ACHN (cell line): ENCODE measurements at regions not wholly inside any gene's neighbourhood (a gene's known extent, or its start where the extent isn't known, plus 50 kb on each side); places are given as distances from the start of the nearest gene placed in this dataset.

ENCODE experiments used
- DNase-seq: peaks from one replicate; pipeline ENCODE4 v3.0.0-alpha.2; 2015
- in situ Hi-C: cut with HindIII; loops from 2 replicates; pipeline ENCODE4 v1.10.0; 2017; ENCODE audit warnings: low sequenced_read_pairs, low pct_ligation_motif_present, low pct_unique_long_range_greater_than_20kb

- in situ Hi-C loops: no loop called here
- no peak for DNase-seq
Observed at GRCh38 chr5:30994902-30995301, 198.6 kb upstream of the CDH6 start.

DNA sequence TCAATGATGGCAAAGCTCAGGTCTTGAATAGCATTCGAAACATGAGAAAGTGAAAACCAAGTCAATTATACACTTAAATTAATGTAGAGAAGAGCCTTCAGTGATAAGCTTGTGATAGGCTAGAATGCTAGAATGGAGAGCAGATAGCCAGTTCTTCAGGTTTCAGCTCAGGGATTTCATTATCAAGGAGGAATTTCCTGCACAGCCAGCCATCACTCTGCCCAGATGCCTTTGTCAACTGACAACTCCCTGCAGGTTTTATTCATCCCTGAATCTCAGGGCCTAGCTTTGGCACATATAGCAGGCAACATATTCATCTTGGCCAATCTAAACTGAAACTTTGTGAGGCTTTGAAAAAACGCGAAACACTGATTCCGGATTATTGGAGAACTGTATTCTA, 199.3 kb upstream of the CDH6 start:
- in situ Hi-C loops: no loop called here
- DNase-seq: no peak

DNA sequence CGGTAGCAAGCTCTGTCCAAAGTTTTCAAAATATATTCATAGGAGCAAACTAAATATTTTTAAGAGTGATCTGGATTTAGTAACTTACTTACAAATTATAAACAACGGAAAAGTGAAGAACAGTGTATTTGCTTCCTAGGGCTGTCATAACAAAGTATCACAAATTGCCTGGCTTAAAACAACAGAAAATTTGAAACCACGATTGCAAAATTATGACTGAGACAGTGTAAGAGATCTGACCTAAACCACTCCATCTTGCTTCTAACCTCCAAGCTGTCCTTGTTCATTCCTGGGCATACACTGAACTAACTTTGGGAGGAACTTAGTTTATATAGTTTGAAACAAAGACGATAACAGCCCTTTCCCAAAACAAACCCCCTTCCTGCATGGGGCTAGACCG, 202.0 kb upstream of the CDH6 start:
- no peak for DNase-seq
- in situ Hi-C loops: no loop called here

GRCh38 chr5:30981576-30981975, 211.9 kb upstream of the CDH6 start:
- in situ Hi-C loops: no loop called here
- no peak for DNase-seq

DNA sequence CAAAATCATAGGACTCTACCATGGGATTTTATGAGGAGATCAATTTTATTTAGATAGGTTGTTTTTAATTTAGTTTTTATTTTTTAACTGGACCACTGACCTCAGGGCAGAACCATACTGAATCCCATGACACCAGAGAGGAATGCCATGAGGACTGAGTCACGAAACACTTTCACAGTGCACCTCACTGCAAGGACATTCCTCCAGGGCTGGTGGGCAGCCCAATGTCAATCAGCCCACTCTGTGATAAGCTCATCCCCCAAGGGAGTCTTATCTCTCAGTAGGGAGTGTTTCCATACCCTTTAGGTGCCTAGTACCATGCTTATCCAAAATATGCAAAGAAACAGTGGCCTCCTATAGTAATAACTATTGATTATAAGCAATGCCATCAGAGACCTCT, 224.5 kb upstream of the CDH6 start:
- DNase-seq: no peak
- in situ Hi-C loops: no loop called here

- no peak for DNase-seq
- in situ Hi-C loops: no loop called here
Observed at GRCh38 chr5:30960036-30960435, 233.4 kb upstream of the CDH6 start.

DNA sequence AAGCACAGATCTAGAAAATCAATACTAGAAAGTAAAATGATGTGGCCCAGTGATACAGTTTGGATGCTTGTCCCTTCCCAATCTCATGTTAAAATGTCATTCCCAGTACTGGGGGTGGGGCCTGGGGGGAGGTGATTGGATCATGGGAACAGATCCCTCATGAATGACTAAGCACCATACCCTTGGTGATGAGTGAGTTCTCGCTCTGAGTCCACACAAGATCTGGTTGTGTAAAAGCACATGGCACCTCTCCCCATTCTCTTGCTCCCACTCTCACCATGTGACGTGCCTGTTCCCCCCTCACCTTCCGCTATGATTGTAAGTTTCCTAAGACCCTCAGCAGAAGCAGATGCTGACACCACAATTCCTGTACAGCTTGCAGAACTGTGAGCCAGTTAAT, 234.2 kb upstream of the CDH6 start:
- in situ Hi-C loops: no loop called here
- DNase-seq: no peak

DNA sequence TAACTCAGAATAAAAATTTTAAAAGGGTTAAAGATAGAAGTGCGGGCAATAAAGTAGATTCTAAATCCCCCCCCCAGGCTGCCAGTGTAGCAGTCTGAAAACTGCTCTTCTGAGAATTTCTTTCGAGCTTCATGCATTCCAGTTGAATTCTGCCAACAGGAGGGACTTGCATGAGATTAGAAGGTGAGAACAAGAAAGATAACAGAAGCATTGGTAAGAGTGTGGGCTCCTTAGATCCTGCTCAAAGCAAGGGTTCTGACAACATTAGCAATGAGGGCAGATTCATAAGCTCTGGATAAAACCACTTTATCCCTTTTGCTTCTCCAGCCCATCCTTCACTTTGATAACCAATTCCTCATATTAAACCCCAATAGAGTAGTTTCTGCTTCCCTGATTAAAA, 235.9 kb upstream of the CDH6 start:
- in situ Hi-C loops: no loop called here

GRCh38 chr5:30956251-30956650, 237.2 kb upstream of the CDH6 start:
- in situ Hi-C loops: no loop called here
- DNase-seq: no peak

More for the DNA sequence above, 235.9 kb upstream of the CDH6 start:
- DNase-seq: no peak

DNA sequence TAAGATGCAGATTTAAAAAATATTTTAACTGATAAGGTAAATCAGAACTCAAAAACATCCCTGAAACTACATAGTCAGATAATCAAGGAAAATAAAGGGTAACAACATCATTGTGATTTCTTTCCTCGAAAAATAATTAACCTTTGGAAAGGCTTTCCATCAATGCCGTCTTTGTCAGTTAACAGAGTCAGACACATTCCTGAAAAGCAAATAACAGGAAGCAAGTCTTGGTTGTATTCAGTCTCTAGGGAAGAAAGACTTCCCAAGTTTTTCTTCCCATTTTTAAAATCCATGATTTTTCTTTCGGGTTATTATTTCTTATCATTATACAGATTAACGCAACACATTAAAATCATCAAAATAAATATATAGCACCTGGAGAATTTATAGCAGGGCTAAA, 256.4 kb upstream of the CDH6 start:
- in situ Hi-C loops: no loop called here
- DNase-seq: no peak

DNA sequence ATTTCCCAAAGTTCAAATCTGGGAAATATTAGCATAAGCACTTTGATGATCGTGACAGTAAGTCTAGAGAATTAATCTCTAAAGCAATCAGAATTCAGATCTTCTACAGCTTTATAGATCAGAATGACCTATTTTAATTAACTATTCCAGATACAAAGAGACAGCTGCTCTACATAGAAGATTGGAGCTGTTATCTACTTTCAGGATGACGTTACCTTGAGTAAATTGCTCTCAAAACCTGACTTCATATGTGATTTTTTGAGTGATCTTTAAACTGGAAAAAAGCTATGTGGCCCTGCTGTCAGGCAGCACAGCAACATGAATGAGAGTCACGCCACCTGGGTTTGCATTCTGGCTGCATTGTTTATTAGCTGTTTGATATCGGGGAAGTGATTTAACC, 259.9 kb upstream of the CDH6 start:
- no peak for DNase-seq
- in situ Hi-C loops: no loop called here

DNA sequence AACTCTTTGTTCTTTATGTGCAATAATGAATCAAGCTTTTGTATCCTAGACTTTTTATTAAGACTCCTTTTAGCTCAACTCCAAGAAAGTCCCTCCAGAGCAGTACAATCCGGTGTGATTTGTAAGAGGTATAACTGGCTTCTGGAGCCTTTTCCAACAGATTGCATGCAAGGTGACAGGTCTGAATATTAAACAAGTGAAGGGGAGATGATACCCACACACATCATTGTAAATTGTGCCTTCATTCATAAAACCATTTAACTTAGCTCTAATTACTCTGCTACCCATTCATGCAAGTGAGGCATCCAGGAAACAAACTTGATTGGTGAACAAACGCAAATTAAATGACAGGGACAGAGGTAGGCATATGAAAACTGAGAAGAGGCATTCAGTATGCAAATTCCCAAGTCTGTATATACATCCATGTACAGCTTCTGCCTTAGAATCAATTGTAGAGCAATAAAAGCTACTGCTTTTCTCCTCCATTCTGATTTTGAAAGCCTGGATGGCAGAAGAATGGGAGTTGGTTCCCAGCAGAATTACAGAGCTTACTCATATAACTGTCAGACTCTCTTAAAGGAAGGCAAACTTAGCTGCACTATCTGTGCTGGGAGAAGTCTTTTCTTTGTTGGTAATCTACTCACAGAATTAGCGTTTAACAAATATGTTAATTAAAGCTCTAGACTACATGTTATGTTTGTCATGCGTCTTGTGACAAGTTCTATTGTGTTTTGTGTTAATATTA, 261.0 kb upstream of the CDH6 start:
- no peak for DNase-seq
- in situ Hi-C loops: no loop called here

- in situ Hi-C loops: no loop called here
- DNase-seq: no peak
Observed at GRCh38 chr5:30930736-30931135, 262.8 kb upstream of the CDH6 start.

DNA sequence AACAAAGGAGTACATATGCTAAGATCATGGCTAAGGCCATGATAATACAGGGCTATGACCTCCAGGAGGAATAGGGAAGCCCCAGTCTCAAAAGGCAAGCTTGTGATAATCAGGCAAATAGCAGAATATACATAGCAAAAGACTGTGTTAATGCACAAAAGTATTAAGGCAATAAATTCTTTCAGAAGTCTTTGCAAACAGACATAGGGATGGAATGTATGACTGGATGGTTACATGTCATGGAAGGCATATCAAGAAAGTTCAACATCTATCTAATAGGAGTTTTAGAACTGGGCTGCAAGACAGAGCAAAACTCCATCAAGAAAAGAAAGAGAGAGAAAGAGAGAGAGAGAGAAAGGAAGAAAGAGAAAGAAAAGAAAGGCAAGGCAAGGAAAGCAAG, 264.5 kb upstream of the CDH6 start:
- in situ Hi-C loops: no loop called here
- no peak for DNase-seq

- in situ Hi-C loops: no loop called here
- DNase-seq: no peak
Observed at GRCh38 chr5:30926218-30926617, 267.3 kb upstream of the CDH6 start.

DNA sequence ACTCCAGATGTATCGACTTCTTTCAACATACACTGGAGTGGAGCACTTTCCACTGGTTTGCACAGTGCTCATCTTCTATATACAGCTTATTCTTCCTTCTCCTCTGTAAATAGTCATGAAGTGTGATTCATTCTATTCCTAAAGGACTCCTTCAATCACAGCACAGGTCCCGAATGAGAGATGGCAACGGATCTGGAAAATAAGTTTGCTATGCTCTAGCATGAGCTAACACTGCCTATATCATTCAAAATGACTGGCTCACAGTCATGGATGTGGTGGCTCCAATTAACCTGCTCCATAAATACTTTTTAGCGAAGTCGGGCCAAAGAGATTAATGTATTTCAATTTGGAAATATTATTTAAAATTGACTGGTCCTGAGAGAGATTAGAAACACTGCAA, 272.1 kb upstream of the CDH6 start:
- in situ Hi-C loops: no loop called here
- DNase-seq: no peak

- DNase-seq: peak; percentile 23
- in situ Hi-C loops: no loop called here
Observed at GRCh38 chr5:30918171-30918570, 275.3 kb upstream of the CDH6 start.

- DNase-seq: no peak
- in situ Hi-C loops: no loop called here
Observed at GRCh38 chr5:30908356-30908755, 285.1 kb upstream of the CDH6 start.

DNA sequence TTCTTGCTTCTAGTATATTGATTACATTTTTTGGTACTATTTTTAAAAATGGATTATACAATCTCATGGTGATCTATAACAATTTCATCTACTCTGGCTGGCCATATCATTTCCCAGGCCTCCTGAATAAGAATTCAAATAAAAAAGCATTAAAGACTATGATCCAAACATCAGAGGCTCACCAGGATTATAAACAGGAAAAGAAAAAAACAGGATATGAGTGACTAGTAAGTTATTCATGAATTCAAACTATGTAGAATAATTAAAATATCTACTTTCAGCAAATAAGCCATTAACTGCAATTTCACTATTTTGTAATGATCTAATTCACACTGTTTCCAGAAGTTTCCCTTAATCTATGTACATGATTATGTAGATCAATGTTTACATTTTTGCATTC, 293.1 kb upstream of the CDH6 start:
- in situ Hi-C loops: no loop called here
- no peak for DNase-seq

- DNase-seq: no peak
- in situ Hi-C loops: no loop called here
Observed at GRCh38 chr5:30894811-30895210, 298.7 kb upstream of the CDH6 start.

GRCh38 chr5:30891660-30892059, 301.8 kb upstream of the CDH6 start:
- DNase-seq: no peak
- in situ Hi-C loops: no loop called here
